ENCODE measurements at regions not wholly inside any gene's neighbourhood (a gene's known extent, or its start where the extent isn't known, plus 50 kb on each side); places are given as distances from the start of the nearest gene placed in this dataset.

DNA sequence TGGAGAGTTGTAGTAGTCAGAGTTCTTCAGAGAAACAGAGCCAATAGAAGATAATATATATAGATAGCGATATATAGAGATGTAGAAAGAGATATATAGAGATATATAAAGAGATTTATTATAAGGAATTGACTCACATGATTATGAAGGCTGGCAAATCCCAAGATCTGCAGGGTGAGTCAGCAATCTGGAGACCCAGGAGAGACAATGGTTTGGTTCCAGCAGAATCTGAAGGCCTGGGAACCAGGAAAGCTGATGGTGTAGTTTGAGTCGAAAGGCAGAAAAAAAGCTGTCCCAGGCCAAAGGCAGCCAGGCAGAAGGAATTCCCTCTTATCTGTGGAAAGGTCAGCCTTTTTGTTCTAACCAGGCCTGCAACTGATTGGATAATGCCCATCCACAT lies 194.1 kb downstream of the NUFIP1 start:
- no peak for TF ChIP-seq CTCF (IDR thresholded peaks at IDR 0.05)
- ATAC-seq (no peak), DNase-seq (no peak)
- no peak overlapping the region for H3K4me3 ChIP-seq
- intact Hi-C loops (cut with DNase I) = no loop called here
- H3K9me3 ChIP-seq = no peaks in the 10 kb centered on the region
- H3K36me3 ChIP-seq = no peaks in the 10 kb centered on the region
- H3K27me3 ChIP-seq (ENCODE audit: low read depth) = no peaks in the 10 kb centered on the region
- H3K4me1 ChIP-seq = peaks cover 5% of the 10 kb centered on the region
- H3K27ac ChIP-seq = no peak overlapping the region

DNA sequence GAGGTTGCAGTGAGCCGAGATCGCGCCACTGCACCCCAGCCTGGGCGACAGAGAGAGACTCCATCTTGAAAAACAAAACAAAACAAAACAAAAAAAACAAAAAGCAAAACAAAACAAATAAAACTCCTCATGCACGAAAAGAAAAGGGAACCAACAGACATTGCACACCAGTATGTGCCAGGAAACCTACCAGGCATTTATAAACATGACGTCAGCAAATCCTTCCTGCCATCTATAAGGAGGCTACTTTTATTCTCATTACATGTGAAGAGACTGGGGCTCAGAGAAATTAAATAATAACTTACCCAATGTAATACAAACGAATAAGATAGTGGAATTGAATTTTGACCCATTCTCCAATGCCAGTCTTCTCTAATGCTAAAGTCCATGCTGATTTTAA lies 197.2 kb downstream of the NUFIP1 start:
- peak in 1 of 2 donors; percentile 66 for ATAC-seq
- TF ChIP-seq CTCF (IDR thresholded peaks at IDR 0.05) = no peak
- H3K36me3 ChIP-seq = no peaks in the 10 kb centered on the region
- peaks cover 5% of the 10 kb centered on the region for H3K4me1 ChIP-seq
- no peak overlapping the region for H3K27ac ChIP-seq
- no peak for DNase-seq
- intact Hi-C loops (cut with DNase I) = no loop called here
- no peak overlapping the region for H3K4me3 ChIP-seq
- H3K27me3 ChIP-seq (ENCODE audit: low read depth) = no peaks in the 10 kb centered on the region
- no peaks in the 10 kb centered on the region for H3K9me3 ChIP-seq

- ATAC-seq = peak; percentile 7 to 25
- H3K27ac ChIP-seq = no peak overlapping the region
- intact Hi-C loops (cut with DNase I) = no loop called here
Observed at GRCh38 chr13:44790289-44790688, 199.0 kb downstream of the NUFIP1 start.

DNA sequence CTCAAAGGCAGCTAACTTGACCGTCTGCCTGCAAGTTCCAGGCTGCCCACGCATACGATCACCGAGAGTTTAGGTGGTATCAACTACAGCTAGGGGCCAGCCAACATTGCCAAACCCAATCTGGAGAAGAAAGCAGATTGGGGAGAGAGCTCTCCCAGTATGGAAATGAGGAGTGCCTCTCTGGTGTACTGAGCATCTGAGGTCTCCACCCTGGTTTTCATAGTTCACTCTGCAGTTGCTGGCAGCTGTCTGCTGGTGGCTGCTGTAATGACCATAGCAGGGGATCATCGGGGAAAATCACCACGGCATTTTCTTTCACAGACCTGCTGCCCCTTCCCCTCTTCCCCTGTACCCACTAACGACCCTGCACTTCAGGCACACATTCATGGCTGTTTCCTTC lies 201.7 kb downstream of the NUFIP1 start:
- intact Hi-C loops (cut with DNase I) = no loop called here
- H3K4me1 ChIP-seq = peaks cover 5% of the 10 kb centered on the region
- H3K27ac ChIP-seq = no peak overlapping the region
- no peak for ATAC-seq
- DNase-seq = no peak
- H3K36me3 ChIP-seq = no peaks in the 10 kb centered on the region
- no peak overlapping the region for H3K4me3 ChIP-seq
- no peak for TF ChIP-seq CTCF (IDR thresholded peaks at IDR 0.05)
- no peaks in the 10 kb centered on the region for H3K9me3 ChIP-seq
- H3K27me3 ChIP-seq (ENCODE audit: low read depth) = no peaks in the 10 kb centered on the region

More at GRCh38 chr13:44790289-44790688, 199.0 kb downstream of the NUFIP1 start:
- Histone ChIP-seq H3K9me3 (no peaks in the 10 kb centered on the region), H3K4me3 (no peak overlapping the region), H3K27me3 (ENCODE audit: low read depth) (no peaks in the 10 kb centered on the region), H3K4me1 (peaks cover 5% of the 10 kb centered on the region), H3K36me3 (no peaks in the 10 kb centered on the region)
- TF ChIP-seq CTCF (IDR thresholded peaks at IDR 0.05) = no peak
- DNase-seq = no peak

GRCh38 chr13:44786756-44787155 lies 202.5 kb downstream of the NUFIP1 start:
- intact Hi-C loops (cut with DNase I) = no loop called here
- peaks cover under 1% of the 10 kb centered on the region for H3K4me1 ChIP-seq
- DNase-seq (no peak), ATAC-seq (peak in 1 of 2 donors; percentile 21)
- TF ChIP-seq CTCF (IDR thresholded peaks at IDR 0.05) = no peak
- H3K9me3 ChIP-seq = no peaks in the 10 kb centered on the region
- no peaks in the 10 kb centered on the region for H3K36me3 ChIP-seq
- H3K27ac ChIP-seq = no peak overlapping the region
- no peaks in the 10 kb centered on the region for H3K27me3 ChIP-seq (ENCODE audit: low read depth)
- H3K4me3 ChIP-seq = no peak overlapping the region

- Histone ChIP-seq H3K9me3 (no peaks in the 10 kb centered on the region), H3K27me3 (ENCODE audit: low read depth) (no peaks in the 10 kb centered on the region), H3K36me3 (no peaks in the 10 kb centered on the region), H3K27ac (no peak overlapping the region), H3K4me1 (no peaks in the 10 kb centered on the region), H3K4me3 (no peak overlapping the region)
- intact Hi-C loops (cut with DNase I) = no loop called here
- no peak for TF ChIP-seq CTCF (IDR thresholded peaks at IDR 0.05)
- no peak for ATAC-seq
- no peak for DNase-seq
Observed at GRCh38 chr13:44785401-44785800, 203.9 kb downstream of the NUFIP1 start.
